ENCODE measurements at regions not wholly inside any gene's neighbourhood (a gene's known extent, or its start where the extent isn't known, plus 50 kb on each side); places are given as distances from the start of the nearest gene placed in this dataset.

DNA sequence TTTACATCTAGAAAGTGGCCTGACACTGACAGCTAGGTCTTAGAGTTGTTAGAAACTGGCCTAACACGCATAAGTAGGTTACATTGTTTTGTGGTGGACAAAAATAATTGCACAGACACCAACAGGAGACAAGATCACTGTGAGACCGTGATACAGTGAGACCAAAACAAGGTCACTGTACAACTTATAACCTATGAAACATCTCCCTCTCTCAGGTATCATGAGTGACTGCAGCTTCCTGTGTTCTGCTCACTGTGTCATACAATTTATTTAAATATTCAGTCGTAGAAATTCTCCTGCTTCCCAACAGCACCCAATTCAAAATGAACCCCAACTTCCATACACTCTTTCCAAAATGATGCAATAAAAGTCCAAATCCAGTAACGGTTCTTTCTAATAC lies 2165.2 kb downstream of the PCDH9 start:
- no peak for TF ChIP-seq CTCF (IDR thresholded peaks at IDR 0.05; ENCODE audit: poor library complexity)
- TF ChIP-seq EZH2 (IDR thresholded peaks at IDR 0.05; ENCODE audit: borderline replicate concordance) = no peak
- TF ChIP-seq EZH2phosphoT487 (IDR thresholded peaks at IDR 0.05; ENCODE audit: low read depth, severe bottlenecking, unreplicated experiment) = no peak

Measured in hepatocyte (in vitro differentiated cells).